ENCODE measurements at regions not wholly inside any gene's neighbourhood (a gene's known extent, or its start where the extent isn't known, plus 50 kb on each side); places are given as distances from the start of the nearest gene placed in this dataset.

GRCh38 chr5:72744136-72744535, 72.3 kb upstream of the TNPO1 start:
- TF ChIP-seq CTCF (IDR thresholded peaks at IDR 0.05; ENCODE audit: low read depth, low read length, poor library complexity, severe bottlenecking) (no peak), EZH2phosphoT487 (IDR thresholded peaks at IDR 0.05; ENCODE audit: borderline replicate concordance, low read length) (no peak)
